Posterior vena cava (tissue), 2 donors: ENCODE measurements at regions not wholly inside any gene's neighbourhood (a gene's known extent, or its start where the extent isn't known, plus 50 kb on each side); places are given as distances from the start of the nearest gene placed in this dataset.

Experiments
- DNase-seq: peaks from one replicate; pipeline ENCODE4 v3.0.0-alpha.2; 2020; ENCODE audit warnings: low spot score
- intact Hi-C, 2 donors: fragments of 100-400 bp; cut with DNase I; formaldehyde crosslinking; loops; one replicate each; pipeline versions ENCODE4 v1.14.1 to v1.14.2; 2022 to 2023
- donor health status: DM: yes; HTN: yes; CAD: no.
- donor health status: DM: yes; HTN: yes; CAD: no.

GRCh38 chr13:32857689-32858088 lies 158.5 kb upstream of the KL start:
- intact Hi-C loops = no loop called here
- DNase-seq = no peak

- intact Hi-C loops = no loop called here
Measured at GRCh38 chr13:32859707-32860292, 156.4 kb upstream of the KL start.

GRCh38 chr13:32861304-32861703 lies 154.9 kb upstream of the KL start:
- no peak for DNase-seq

More at GRCh38 chr13:32859707-32860292, 156.4 kb upstream of the KL start:
- no peak for DNase-seq

GRCh38 chr13:32863596-32863995 lies 152.6 kb upstream of the KL start:
- DNase-seq = no peak
- intact Hi-C loops = no loop called here

More at GRCh38 chr13:32861304-32861703, 154.9 kb upstream of the KL start:
- intact Hi-C loops = no loop called here

GRCh38 chr13:32866921-32867320 lies 149.3 kb upstream of the KL start:
- DNase-seq = no peak
- intact Hi-C loops = loop anchor here in 1 of 2 donors (5.0 kb wide), 1 partner anchor 505 kb away; no protein-coding TSS in a partner anchor

GRCh38 chr13:32877491-32877890 lies 138.7 kb upstream of the KL start:
- intact Hi-C loops = no loop called here
- DNase-seq = no peak

- DNase-seq = no peak
- intact Hi-C loops = no loop called here
Measured at GRCh38 chr13:32878163-32878562, 138.1 kb upstream of the KL start.

GRCh38 chr13:32880636-32881035 lies 135.6 kb upstream of the KL start:
- intact Hi-C loops = no loop called here
- DNase-seq = no peak

GRCh38 chr13:32881074-32881776 lies 135.0 kb upstream of the KL start:
- DNase-seq = no peak
- intact Hi-C loops = no loop called here

GRCh38 chr13:32881777-32882145 lies 134.5 kb upstream of the KL start:
- no peak for DNase-seq
- intact Hi-C loops = no loop called here

- no peak for DNase-seq
- intact Hi-C loops = no loop called here
Measured at GRCh38 chr13:32882691-32883090, 133.5 kb upstream of the KL start.

GRCh38 chr13:32883474-32883873 lies 132.7 kb upstream of the KL start:
- intact Hi-C loops = no loop called here
- DNase-seq = no peak

- intact Hi-C loops = no loop called here
- DNase-seq = no peak
Measured at GRCh38 chr13:32887617-32888016, 128.6 kb upstream of the KL start.

GRCh38 chr13:32889986-32890565 lies 126.1 kb upstream of the KL start:
- DNase-seq = no peak

GRCh38 chr13:32893176-32893575 lies 123.0 kb upstream of the KL start:
- intact Hi-C loops = no loop called here
- no peak for DNase-seq

More at GRCh38 chr13:32889986-32890565, 126.1 kb upstream of the KL start:
- intact Hi-C loops = no loop called here

- no peak for DNase-seq
- intact Hi-C loops = no loop called here
Measured at GRCh38 chr13:32894589-32895001, 121.6 kb upstream of the KL start.

GRCh38 chr13:32895296-32895695 lies 120.9 kb upstream of the KL start:
- intact Hi-C loops = no loop called here
- DNase-seq = no peak

GRCh38 chr13:32897296-32897695 lies 118.9 kb upstream of the KL start:
- no peak for DNase-seq
- intact Hi-C loops = no loop called here

GRCh38 chr13:32902029-32902780 lies 114.0 kb upstream of the KL start:
- intact Hi-C loops = no loop called here
- no peak for DNase-seq

GRCh38 chr13:32902874-32903273 lies 113.3 kb upstream of the KL start:
- peak; percentile 94 for DNase-seq
- intact Hi-C loops = no loop called here
